Ishikawa (cell line): ENCODE measurements at regions not wholly inside any gene's neighbourhood (a gene's known extent, or its start where the extent isn't known, plus 50 kb on each side); places are given as distances from the start of the nearest gene placed in this dataset.

ENCODE experiments used
- CEBPB ChIP-seq: IDR thresholded peaks from 2 replicates; pipeline ENCODE4 v1.6.1; 2012
- CREB1 ChIP-seq: IDR thresholded peaks from 2 replicates; pipeline ENCODE4 v1.6.1; 2012; ENCODE audit warnings: low read depth
- EGR1 ChIP-seq: IDR thresholded peaks from 2 replicates; pipeline ENCODE4 v1.6.1; 2012
- EP300 ChIP-seq: IDR thresholded peaks from 2 replicates; pipeline ENCODE4 v1.6.1; 2012; ENCODE audit warnings: borderline replicate concordance
- FOXM1 ChIP-seq: IDR thresholded peaks from 2 replicates; pipeline ENCODE4 v1.6.1; 2012; ENCODE audit warnings: low read depth, borderline replicate concordance
- NFIC ChIP-seq: IDR thresholded peaks from 2 replicates; pipeline ENCODE4 v1.6.1; 2012
- RAD21 ChIP-seq: IDR thresholded peaks from 2 replicates; pipeline ENCODE4 v1.6.1; 2012; ENCODE audit warnings: low read depth
- TAF1 ChIP-seq: IDR thresholded peaks from 2 replicates; pipeline ENCODE4 v1.6.1; 2012; ENCODE audit warnings: low read depth, mild to moderate bottlenecking
- TCF12 ChIP-seq: IDR thresholded peaks from 2 replicates; pipeline ENCODE4 v1.6.1; 2012; ENCODE audit warnings: low read depth
- TEAD4 ChIP-seq: IDR thresholded peaks from 2 replicates; pipeline ENCODE4 v1.6.1; 2012
- YY1 ChIP-seq: IDR thresholded peaks from 2 replicates; pipeline ENCODE4 v1.6.1; 2012; ENCODE audit warnings: low read depth
- ZBTB7A ChIP-seq: IDR thresholded peaks from 2 replicates; pipeline ENCODE4 v1.6.1; 2012; ENCODE audit warnings: low read depth
- TF ChIP-seq, protein P1 (sequence below): IDR thresholded peaks from 2 replicates; pipeline ENCODE4 v1.6.1; 2012
- TF ChIP-seq, protein P2 (sequence below): IDR thresholded peaks from 2 replicates; pipeline ENCODE4 v1.6.1; 2012
- TF ChIP-seq, protein P3 (sequence below): IDR thresholded peaks from 2 replicates; pipeline ENCODE4 v1.6.1; 2012; ENCODE audit warnings: low read depth, mild to moderate bottlenecking

DNA sequence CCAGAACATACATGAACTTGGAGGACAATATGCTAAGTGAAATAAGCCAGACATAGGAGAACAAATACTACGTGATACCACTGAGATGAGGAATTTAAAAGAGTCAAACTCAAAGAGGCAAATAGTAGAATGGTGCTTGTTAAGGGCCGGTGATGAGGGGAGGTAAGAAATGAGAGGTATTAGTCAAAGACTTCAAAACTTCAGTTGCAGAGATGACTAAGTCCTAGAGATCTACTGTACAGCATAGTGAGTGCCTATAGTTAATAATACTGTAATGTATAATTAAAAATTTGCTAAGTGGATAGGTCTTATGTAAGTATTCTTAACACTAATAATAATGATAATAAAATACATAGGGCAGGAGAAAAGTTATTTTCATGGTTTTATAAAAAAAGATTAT is 126.9 kb upstream of the VEGFC start:
- no peak for TF ChIP-seq NFIC
- TF ChIP-seq, protein P1, sequence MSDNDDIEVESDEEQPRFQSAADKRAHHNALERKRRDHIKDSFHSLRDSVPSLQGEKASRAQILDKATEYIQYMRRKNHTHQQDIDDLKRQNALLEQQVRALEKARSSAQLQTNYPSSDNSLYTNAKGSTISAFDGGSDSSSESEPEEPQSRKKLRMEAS, result no peak
- TF ChIP-seq YY1, result no peak
- TF ChIP-seq TCF12, result no peak
- no peak for TF ChIP-seq EGR1
- TF ChIP-seq, protein P2, sequence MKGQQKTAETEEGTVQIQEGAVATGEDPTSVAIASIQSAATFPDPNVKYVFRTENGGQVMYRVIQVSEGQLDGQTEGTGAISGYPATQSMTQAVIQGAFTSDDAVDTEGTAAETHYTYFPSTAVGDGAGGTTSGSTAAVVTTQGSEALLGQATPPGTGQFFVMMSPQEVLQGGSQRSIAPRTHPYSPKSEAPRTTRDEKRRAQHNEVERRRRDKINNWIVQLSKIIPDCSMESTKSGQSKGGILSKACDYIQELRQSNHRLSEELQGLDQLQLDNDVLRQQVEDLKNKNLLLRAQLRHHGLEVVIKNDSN, result no peak
- no peak for TF ChIP-seq TAF1
- TF ChIP-seq CEBPB, result no peak
- TF ChIP-seq RAD21, result no peak
- TF ChIP-seq ZBTB7A, result no peak
- TF ChIP-seq FOXM1, result no peak
- TF ChIP-seq CREB1, result no peak
- TF ChIP-seq, protein P3, sequence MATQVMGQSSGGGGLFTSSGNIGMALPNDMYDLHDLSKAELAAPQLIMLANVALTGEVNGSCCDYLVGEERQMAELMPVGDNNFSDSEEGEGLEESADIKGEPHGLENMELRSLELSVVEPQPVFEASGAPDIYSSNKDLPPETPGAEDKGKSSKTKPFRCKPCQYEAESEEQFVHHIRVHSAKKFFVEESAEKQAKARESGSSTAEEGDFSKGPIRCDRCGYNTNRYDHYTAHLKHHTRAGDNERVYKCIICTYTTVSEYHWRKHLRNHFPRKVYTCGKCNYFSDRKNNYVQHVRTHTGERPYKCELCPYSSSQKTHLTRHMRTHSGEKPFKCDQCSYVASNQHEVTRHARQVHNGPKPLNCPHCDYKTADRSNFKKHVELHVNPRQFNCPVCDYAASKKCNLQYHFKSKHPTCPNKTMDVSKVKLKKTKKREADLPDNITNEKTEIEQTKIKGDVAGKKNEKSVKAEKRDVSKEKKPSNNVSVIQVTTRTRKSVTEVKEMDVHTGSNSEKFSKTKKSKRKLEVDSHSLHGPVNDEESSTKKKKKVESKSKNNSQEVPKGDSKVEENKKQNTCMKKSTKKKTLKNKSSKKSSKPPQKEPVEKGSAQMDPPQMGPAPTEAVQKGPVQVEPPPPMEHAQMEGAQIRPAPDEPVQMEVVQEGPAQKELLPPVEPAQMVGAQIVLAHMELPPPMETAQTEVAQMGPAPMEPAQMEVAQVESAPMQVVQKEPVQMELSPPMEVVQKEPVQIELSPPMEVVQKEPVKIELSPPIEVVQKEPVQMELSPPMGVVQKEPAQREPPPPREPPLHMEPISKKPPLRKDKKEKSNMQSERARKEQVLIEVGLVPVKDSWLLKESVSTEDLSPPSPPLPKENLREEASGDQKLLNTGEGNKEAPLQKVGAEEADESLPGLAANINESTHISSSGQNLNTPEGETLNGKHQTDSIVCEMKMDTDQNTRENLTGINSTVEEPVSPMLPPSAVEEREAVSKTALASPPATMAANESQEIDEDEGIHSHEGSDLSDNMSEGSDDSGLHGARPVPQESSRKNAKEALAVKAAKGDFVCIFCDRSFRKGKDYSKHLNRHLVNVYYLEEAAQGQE, result no peak

DNA sequence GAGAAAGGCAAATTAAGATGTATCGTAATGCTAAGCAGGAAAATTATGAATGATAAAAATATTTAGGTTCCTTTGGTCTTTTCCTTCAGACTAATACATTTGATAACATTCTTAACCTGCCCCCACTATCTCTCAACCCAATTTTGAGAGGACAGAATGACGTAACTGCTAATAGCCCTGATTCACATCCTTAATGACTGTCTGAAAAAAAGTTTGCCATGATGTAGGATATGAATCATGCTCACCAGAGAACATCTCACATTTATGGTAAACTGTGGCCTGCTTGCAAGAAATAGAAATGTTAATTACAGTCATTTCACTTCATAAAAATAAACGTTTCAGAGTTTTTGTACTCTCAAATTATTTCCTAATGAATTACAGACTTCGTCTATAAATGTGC is 128.0 kb upstream of the VEGFC start:
- no peak for TF ChIP-seq TAF1
- no peak for TF ChIP-seq TEAD4
- TF ChIP-seq EP300, result no peak
- no peak for TF ChIP-seq YY1
- TF ChIP-seq, protein P1, result no peak
- TF ChIP-seq, protein P3, result no peak
- no peak for TF ChIP-seq TCF12
- TF ChIP-seq, protein P2, result no peak

DNA sequence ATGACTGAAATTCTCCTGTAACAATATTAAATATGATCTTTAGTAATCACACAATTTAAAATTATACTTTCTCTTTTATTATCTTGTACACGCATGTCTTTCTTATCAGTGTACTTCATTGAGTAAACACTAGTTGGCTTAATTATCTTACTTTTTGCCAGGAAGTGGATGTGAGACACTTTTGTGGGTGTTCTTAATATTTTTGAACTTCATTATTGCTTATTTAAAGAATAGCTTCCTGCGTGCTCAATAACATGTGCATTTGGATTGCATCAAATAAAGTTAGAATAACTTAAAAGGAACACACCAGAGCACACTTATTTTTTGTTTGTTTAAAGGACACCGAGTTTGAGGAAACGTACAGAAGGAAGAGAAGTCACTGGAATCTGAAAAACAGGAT is 128.5 kb upstream of the VEGFC start:
- TF ChIP-seq CEBPB (no peak), EP300 (no peak), YY1 (no peak), ZBTB7A (no peak), EGR1 (no peak), CREB1 (no peak), RAD21 (no peak), FOXM1 (no peak)
- TF ChIP-seq, protein P1, result no peak

DNA sequence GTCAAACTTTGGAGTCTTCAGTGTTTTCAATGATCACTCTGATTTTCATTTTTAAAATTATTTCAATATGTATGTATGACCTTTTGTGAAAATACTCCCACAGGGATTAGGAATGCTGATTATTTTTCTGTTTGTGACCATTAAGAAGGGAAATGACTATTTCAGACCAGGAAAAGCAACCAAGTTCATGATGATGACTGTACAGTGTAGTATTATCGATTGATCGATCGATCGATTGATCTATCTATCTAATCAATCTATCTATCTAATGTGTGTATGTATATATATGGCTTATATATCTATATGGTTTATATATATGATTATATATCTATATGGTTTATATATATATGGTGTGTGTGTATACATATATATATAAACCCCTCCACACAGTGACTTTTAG is 131.5 kb upstream of the VEGFC start:
- TF ChIP-seq, protein P1, result no peak
- TF ChIP-seq FOXM1, result no peak
- TF ChIP-seq RAD21, result no peak
- TF ChIP-seq YY1, result no peak
- TF ChIP-seq, protein P2, result no peak
- no peak for TF ChIP-seq CEBPB
- no peak for TF ChIP-seq NFIC
- TF ChIP-seq TEAD4, result no peak
- no peak for TF ChIP-seq ZBTB7A
- no peak for TF ChIP-seq EP300
- no peak for TF ChIP-seq TAF1
- no peak for TF ChIP-seq EGR1
- TF ChIP-seq TCF12, result no peak
- TF ChIP-seq, protein P3, result no peak
- TF ChIP-seq CREB1, result no peak
